ENCODE measurements at regions not wholly inside any gene's neighbourhood (a gene's known extent, or its start where the extent isn't known, plus 50 kb on each side); places are given as distances from the start of the nearest gene placed in this dataset.

- SMC1A ChIA-PET (ENCODE audit: uncharacterized antibody, unreplicated experiment) = no interaction called here
- DNase-seq (ENCODE audit: low read depth, low spot score) = no peak
- intact Hi-C loops (cut with micrococcal nuclease; ENCODE audit: unreplicated experiment) = no loop called here
- TF ChIP-seq YY1 (IDR thresholded peaks at IDR 0.05; ENCODE audit: low read depth, low read length) (no peak), MTA2 (IDR thresholded peaks at IDR 0.05; ENCODE audit: low read depth) (no peak), JUND (IDR thresholded peaks at IDR 0.05; ENCODE audit: low read depth, low read length) (no peak), BCL11A (IDR thresholded peaks at IDR 0.05; ENCODE audit: low read depth, low read length) (no peak), KLF5 (IDR thresholded peaks at IDR 0.05; ENCODE audit: partially characterized antibody) (no peak), HDAC6 (IDR thresholded peaks at IDR 0.05; ENCODE audit: unreplicated experiment) (no peak), MLLT1 (IDR thresholded peaks at IDR 0.05) (no peak), E2F8 (IDR thresholded peaks at IDR 0.05; ENCODE audit: low read depth, partially characterized antibody) (no peak), POLR2AphosphoS5 (IDR thresholded peaks at IDR 0.05; ENCODE audit: low read length) (no peak), ZBTB11 (CRISPR knock-in tag; IDR thresholded peaks at IDR 0.05) (no peak), PAX8 (IDR thresholded peaks at IDR 0.05) (no peak), BMI1 (IDR thresholded peaks at IDR 0.05; ENCODE audit: borderline replicate concordance) (no peak), RAD51 (IDR thresholded peaks at IDR 0.05) (no peak), IKZF2 (IDR thresholded peaks at IDR 0.05) (no peak), ZNF207 (IDR thresholded peaks at IDR 0.05; ENCODE audit: borderline replicate concordance) (no peak), SIX5 (IDR thresholded peaks at IDR 0.05; ENCODE audit: low read depth, low read length, severe bottlenecking) (no peak), POLR2A (IDR thresholded peaks at IDR 0.05; ENCODE audit: low read depth, low read length) (no peak)
Observed at GRCh38 chr9:121563425-121563824, 63.8 kb upstream of the GGTA1 start.

More at GRCh38 chr9:121563425-121563824, 63.8 kb upstream of the GGTA1 start:
- Histone ChIP-seq H4K20me1 (ENCODE audit: control insufficient read depth, insufficient read depth) (no peaks in the 10 kb centered on the region), H3K4me2 (ENCODE audit: control insufficient read depth, insufficient read depth) (no peak overlapping the region), H3K79me2 (ENCODE audit: control insufficient read depth, insufficient read depth, low read length) (no peaks in the 10 kb centered on the region), H3K4me3 (no peak overlapping the region), H3K36me3 (ENCODE audit: control insufficient read depth in 2 of 2, insufficient read depth in 2 of 2, low read length in 1 of 2) (no peaks in the 10 kb centered on the region), H3K9me3 (replicated peaks; ENCODE audit: control insufficient read depth, insufficient read depth, low read length) (no peaks in the 10 kb centered on the region), H2AFZ (ENCODE audit: control insufficient read depth, low read depth, low read length) (no peak overlapping the region), H3K27ac (ENCODE audit: control insufficient read depth, insufficient read depth) (no peak overlapping the region), H3K27me3 (replicated peaks in 1 of 2; ENCODE audit: control insufficient read depth in 2 of 2, insufficient read depth in 2 of 2, low read length in 1 of 2) (peaks cover 3% of the 10 kb centered on the region in 2 experiments; a peak in 3 of 4 replicates), H3K4me1 (ENCODE audit: control insufficient read depth, insufficient read depth, low read length) (peaks cover 10% of the 10 kb centered on the region), H3K9ac (ENCODE audit: control insufficient read depth, insufficient read depth, low read length) (no peak overlapping the region)
- CTCF ChIA-PET = interaction anchor here (1.2 kb wide), 1 partner anchor 17 kb away, joined by 4 read pairs; no protein-coding TSS in a partner anchor
- FAIRE-seq = no peak
- 63% methylated on average over 8 of the region's 8 CpGs for WGBS (ENCODE audit: insufficient coverage, insufficient replicate concordance, low lambda C conversion rate, missing lambda C conversion rate)
- POLR2A ChIA-PET = no interaction called here
- in situ Hi-C loops (cut with MboI) = no loop called here
- no TSS peak for BruUV-seq (replicated peaks)
- ATAC-seq = no peak
- RAD21 ChIA-PET (ENCODE audit: unreplicated experiment) = no interaction called here
